ENCODE measurements at regions not wholly inside any gene's neighbourhood (a gene's known extent, or its start where the extent isn't known, plus 50 kb on each side); places are given as distances from the start of the nearest gene placed in this dataset.

- Histone ChIP-seq H2BK120ac (ENCODE audit: low read depth, low read length) (peak overlapping the region; percentile 80), H4K5ac (ENCODE audit: low read depth, low read length) (no peak overlapping the region), H3K27me3 (ENCODE audit: control insufficient read depth, insufficient read depth, low read length) (no peaks in the 10 kb centered on the region), H3K27ac (ENCODE audit: insufficient read depth, low read length) (no peak overlapping the region), H2BK15ac (ENCODE audit: low read depth, low read length) (peak overlapping the region; percentile 53; the same call in 1 of the 3 replicates), H3K9ac (ENCODE audit: low read depth, low read length) (no peak overlapping the region), H4K20me1 (ENCODE audit: insufficient read depth, low read length) (no peaks in the 10 kb centered on the region), H3K4me3 (ENCODE audit: insufficient read depth, low read depth, low read length) (no peak overlapping the region), H3K14ac (replicated peaks; ENCODE audit: low read depth, low read length) (peak overlapping the region; percentile 73; the same call in 1 of the 2 replicates), H3K36me3 (ENCODE audit: control insufficient read depth, insufficient read depth, low read length) (no peaks in the 10 kb centered on the region), H2BK20ac (ENCODE audit: low read depth, low read length) (peak overlapping the region; percentile 67; the same call in 1 of the 2 replicates), H2AK9ac (replicated peaks; ENCODE audit: low read depth, low read length, poor library complexity) (no peak overlapping the region), H3K79me1 (ENCODE audit: low read depth in 1 of 2, low read length in 2 of 2) (no peaks in the 10 kb centered on the region), H3K4me2 (ENCODE audit: low read depth, low read length) (no peak overlapping the region), H2AFZ (replicated peaks; ENCODE audit: low read length, poor library complexity) (no peak overlapping the region), H3K9me1 (ENCODE audit: insufficient read depth, low read length) (no peaks in the 10 kb centered on the region), H3K23ac (ENCODE audit: low read depth, low read length) (peak overlapping the region; percentile 65; the same call in 1 of the 2 replicates), H3K56ac (ENCODE audit: extremely low read depth, insufficient read depth, low read length) (no peak overlapping the region), H4K91ac (ENCODE audit: insufficient read depth, low read depth, low read length) (peak overlapping the region; percentile 3; the same call in 1 of the 2 replicates), H2AK5ac (ENCODE audit: low read depth, low read length) (no peak overlapping the region), H4K8ac (ENCODE audit: low read depth in 2 of 2, low read length in 2 of 2) (peak overlapping the region in 1 of 2 experiments; percentile 79; a peak in 2 of 4 replicates), H3K4me1 (ENCODE audit: control insufficient read depth, insufficient read depth, low read length) (0 out of 2 replicates have a peak, but pooled peaks cover 2% of the 10 kb centered on the region), H3K18ac (ENCODE audit: low read depth, low read length) (peak overlapping the region; percentile 1; the same call in 1 of the 2 replicates), H3K4ac (ENCODE audit: low read depth, low read length) (no peak overlapping the region; the same call in 1 of the 2 replicates), H2BK5ac (ENCODE audit: low read depth, low read length, poor library complexity, severe bottlenecking) (peak overlapping the region; percentile 53), H3K9me3 (ENCODE audit: control insufficient read depth, insufficient read depth, low read length) (0 out of 2 replicates have a peak, but pooled peaks cover 4% of the 10 kb centered on the region)
- in situ Hi-C loops (cut with MboI; ENCODE audit: low sequenced_read_pairs) (no loop called here), dilution Hi-C loops (cut with HindIII; ENCODE audit: low sequenced_read_pairs, unreplicated experiment) (no loop called here), intact Hi-C loops (cut with micrococcal nuclease) (no loop called here)
- BruUV-seq (replicated peaks), result no TSS peak
- TF ChIP-seq MAZ (IDR thresholded peaks at IDR 0.05; ENCODE audit: borderline replicate concordance, low read depth, low read length), result no peak
- no peak for TF ChIP-seq CTCF (conservative IDR thresholded peaks at IDR 0.05; ENCODE audit: low read depth, low read length)
- no peak for TF ChIP-seq FOS (IDR thresholded peaks at IDR 0.05; ENCODE audit: low read depth, low read length)
- no peak for TF ChIP-seq RAD21 (IDR thresholded peaks at IDR 0.05; ENCODE audit: low read length)
- TF ChIP-seq RFX5 (IDR thresholded peaks at IDR 0.05; ENCODE audit: low read depth, low read length), result no peak
- no peak for TF ChIP-seq NFE2L2 (IDR thresholded peaks at IDR 0.05; ENCODE audit: low read depth, low read length)
- no peak for TF ChIP-seq USF2 (IDR thresholded peaks at IDR 0.05; ENCODE audit: low read depth, low read length)
- no peak for TF ChIP-seq BHLHE40 (IDR thresholded peaks at IDR 0.05; ENCODE audit: low read depth, low read length)
- no peak for TF ChIP-seq CHD1 (IDR thresholded peaks at IDR 0.05; ENCODE audit: low read depth, low read length)
- TF ChIP-seq MXI1 (IDR thresholded peaks at IDR 0.05; ENCODE audit: borderline replicate concordance, low read depth, low read length), result no peak
- DNase-seq, result no peak
- ChIA-PET CTCF (no interaction called here), POLR2A (ENCODE audit: unreplicated experiment) (no interaction called here)
- no peak for ATAC-seq (ENCODE audit: low read depth)
These were observed 65.4 kb upstream of the WDR75 start for GRCh38 chr2:189375842-189376241.

All from IMR-90 (cell line).